Breast epithelium (tissue), 4 donors: ENCODE measurements at regions not wholly inside any gene's neighbourhood (a gene's known extent, or its start where the extent isn't known, plus 50 kb on each side); places are given as distances from the start of the nearest gene placed in this dataset.

ENCODE experiments used
- DNase-seq, 2 donors: peaks; one replicate each; pipeline ENCODE4 v3.0.0-alpha.2; 2019; ENCODE audit warnings: low spot score in 2 of 2
- H3K27ac ChIP-seq, 2 donors: fragments of 200-600 bp; sonication (generic) in 1 of 2; one replicate each; pipeline ENCODE4 v1.5.1; 2016 to 2019; ENCODE audit warnings: mild to moderate bottlenecking in 1 of 2
- H3K27me3 ChIP-seq, 2 donors: fragments of 200-600 bp; sonication (generic) in 1 of 2; one replicate each; pipeline versions ENCODE4 v1.5.1 to v1.6.0; 2017 to 2019; ENCODE audit warnings: control low read depth in 1 of 2, mild to moderate bottlenecking in 1 of 2
- H3K36me3 ChIP-seq: fragments of 200-600 bp; one replicate; pipeline ENCODE4 v1.5.1; 2019
- H3K4me1 ChIP-seq, 2 donors: fragments of 200-600 bp; sonication (generic); one replicate each; pipeline ENCODE4 v1.5.1; 2016 to 2019; ENCODE audit warnings: control low read depth in 1 of 2
- H3K4me3 ChIP-seq, 3 donors: fragments of 200-600 bp; sonication (generic); 1 replicate in 2 of 3; 2 replicates in 1 of 3; pipeline ENCODE4 v1.5.1; 2016 to 2019; ENCODE audit warnings: mild to moderate bottlenecking in 3 of 3, moderate library complexity in 2 of 3
- H3K9me3 ChIP-seq, 2 donors: fragments of 200-600 bp; sonication (generic) in 1 of 2; one replicate each; pipeline ENCODE4 v1.5.1; 2016 to 2019; ENCODE audit warnings: control low read depth in 1 of 2
- CTCF ChIP-seq, 3 donors: fragments of 450-650 bp; IDR thresholded peaks; one replicate each; pipeline ENCODE4 v1.5.1; 2016 to 2017; ENCODE audit warnings: antibody characterized with exemption in 3 of 3, mild to moderate bottlenecking in 3 of 3, moderate library complexity in 3 of 3
- POLR2A ChIP-seq: fragments of 450-650 bp; IDR thresholded peaks from one replicate; pipeline ENCODE4 v1.6.1; 2016; ENCODE audit warnings: antibody characterized with exemption, mild to moderate bottlenecking, moderate library complexity
- POLR2AphosphoS5 ChIP-seq, 3 donors: sonication (generic); formaldehyde crosslinking; IDR thresholded peaks; one replicate each; pipeline ENCODE4 v1.6.1; 2017; ENCODE audit warnings: antibody characterized with exemption in 3 of 3
- intact Hi-C: fragments of 100-400 bp; cut with DNase I; formaldehyde crosslinking; loops from one replicate; pipeline ENCODE4 v1.15.1; 2023; ENCODE audit warnings: low total_unique reads

- TF ChIP-seq CTCF (IDR thresholded peaks at IDR 0.05) = no peak
- no peak for TF ChIP-seq POLR2A
- TF ChIP-seq POLR2AphosphoS5 (IDR thresholded peaks at IDR 0.05) = no peak
- Histone ChIP-seq H3K27me3 (no peaks in the 10 kb centered on the region), H3K27ac (no peak overlapping the region), H3K4me1 (no peaks in the 10 kb centered on the region), H3K4me3 (no peak overlapping the region), H3K9me3 (peaks cover 7 to 11% of the 10 kb centered on the region in 2 donors), H3K36me3 (no peaks in the 10 kb centered on the region)
- DNase-seq = no peak
- intact Hi-C loops = no loop called here
These were observed 655.0 kb downstream of the GRXCR1 start for GRCh38 chr4:43547561-43547960.

- H3K36me3 ChIP-seq = no peaks in the 10 kb centered on the region
- DNase-seq = no peak
- TF ChIP-seq POLR2A = no peak
- no peaks in the 10 kb centered on the region for H3K27me3 ChIP-seq
- no peak overlapping the region for H3K4me3 ChIP-seq
- no peak overlapping the region for H3K27ac ChIP-seq
- peaks cover 11% of the 10 kb centered on the region in 2 donors for H3K9me3 ChIP-seq
- no peaks in the 10 kb centered on the region for H3K4me1 ChIP-seq
- intact Hi-C loops = no loop called here
These were observed 658.6 kb downstream of the GRXCR1 start for GRCh38 chr4:43550981-43551627.

DNA sequence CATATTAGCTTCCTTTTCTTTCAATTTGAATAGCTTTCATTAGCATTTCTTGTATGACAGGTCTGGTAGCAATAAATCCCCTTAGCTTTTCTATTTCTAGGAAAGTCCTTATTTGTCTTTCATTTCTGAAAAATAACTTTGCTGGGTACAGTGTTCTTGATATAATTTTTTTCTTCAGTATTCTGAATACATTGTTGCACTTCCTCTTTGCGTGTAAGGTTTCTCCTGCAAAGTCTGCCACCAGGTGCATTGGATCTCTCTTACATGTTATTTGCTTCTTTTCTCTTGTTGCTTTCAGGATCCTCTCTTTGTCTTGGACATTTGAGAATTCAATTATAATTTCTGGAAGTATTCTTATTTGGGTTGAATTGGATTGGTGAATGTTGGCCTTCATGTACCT, 663.7 kb downstream of the GRXCR1 start:
- no peak overlapping the region for H3K4me3 ChIP-seq
- H3K27me3 ChIP-seq = no peaks in the 10 kb centered on the region
- no peak overlapping the region for H3K27ac ChIP-seq
- H3K36me3 ChIP-seq = peaks cover 3% of the 10 kb centered on the region
- no peak for DNase-seq
- H3K4me1 ChIP-seq = no peaks in the 10 kb centered on the region
- intact Hi-C loops = no loop called here
- peaks cover 6 to 7% of the 10 kb centered on the region in 2 donors for H3K9me3 ChIP-seq
- TF ChIP-seq CTCF (IDR thresholded peaks at IDR 0.05) (no peak), POLR2A (no peak), POLR2AphosphoS5 (IDR thresholded peaks at IDR 0.05) (no peak)

DNA sequence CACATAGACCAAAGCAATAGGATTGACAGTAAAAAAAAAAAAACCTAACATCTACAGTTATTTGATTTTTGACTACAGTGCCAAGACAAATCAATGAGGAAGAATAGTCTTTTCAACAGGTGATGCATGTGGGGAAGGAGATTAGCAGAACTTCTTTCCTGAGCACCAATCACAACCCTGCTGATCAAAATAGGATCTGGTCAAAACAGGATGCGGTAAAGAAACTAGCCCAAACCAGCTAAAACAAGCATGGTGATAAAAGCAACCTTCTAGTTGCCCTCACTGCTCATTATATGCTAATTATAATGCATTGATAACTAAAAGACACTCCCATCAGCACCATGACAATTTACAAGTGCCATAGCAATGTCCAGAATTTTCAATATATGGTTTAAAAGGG, 667.5 kb downstream of the GRXCR1 start:
- no peak for DNase-seq
- TF ChIP-seq POLR2A (no peak), CTCF (IDR thresholded peaks at IDR 0.05) (no peak), POLR2AphosphoS5 (IDR thresholded peaks at IDR 0.05) (no peak)
- H3K4me3 ChIP-seq = no peak overlapping the region
- no peaks in the 10 kb centered on the region for H3K4me1 ChIP-seq
- H3K27ac ChIP-seq = no peak overlapping the region
- no peaks in the 10 kb centered on the region for H3K27me3 ChIP-seq
- H3K36me3 ChIP-seq = peaks cover 3% of the 10 kb centered on the region
- H3K9me3 ChIP-seq = no peaks in the 10 kb centered on the region
- intact Hi-C loops = no loop called here

DNA sequence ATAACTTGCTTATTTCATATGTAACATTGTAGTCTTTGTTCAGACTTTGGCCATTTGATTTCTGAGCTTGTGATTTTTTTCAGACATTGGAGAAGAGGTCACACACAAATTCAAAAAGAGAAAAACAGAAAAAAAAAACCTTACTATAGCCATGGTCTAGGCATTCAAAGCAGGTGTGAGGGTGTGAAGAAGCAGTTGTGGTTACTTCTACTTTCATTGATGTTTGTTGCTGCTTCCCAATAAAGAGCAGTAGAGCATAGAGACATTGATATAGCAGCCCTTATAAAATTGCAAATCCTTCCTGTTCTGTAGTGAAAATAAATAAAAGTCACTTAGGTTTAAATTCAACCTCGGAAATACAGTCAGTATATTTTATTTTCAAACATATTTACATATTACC, 671.6 kb downstream of the GRXCR1 start:
- no peaks in the 10 kb centered on the region for H3K27me3 ChIP-seq
- no peak for DNase-seq
- intact Hi-C loops = no loop called here
- peaks cover 3% of the 10 kb centered on the region for H3K36me3 ChIP-seq
- no peak for TF ChIP-seq POLR2A
- TF ChIP-seq CTCF (IDR thresholded peaks at IDR 0.05) = no peak
- no peak for TF ChIP-seq POLR2AphosphoS5 (IDR thresholded peaks at IDR 0.05)
- no peak overlapping the region for H3K4me3 ChIP-seq
- H3K9me3 ChIP-seq = no peaks in the 10 kb centered on the region
- H3K27ac ChIP-seq = no peak overlapping the region
- H3K4me1 ChIP-seq = no peaks in the 10 kb centered on the region

- no peaks in the 10 kb centered on the region for H3K9me3 ChIP-seq
- no peaks in the 10 kb centered on the region for H3K27me3 ChIP-seq
- intact Hi-C loops = no loop called here
- H3K4me1 ChIP-seq = no peaks in the 10 kb centered on the region
- no peak overlapping the region for H3K4me3 ChIP-seq
- peaks cover 3% of the 10 kb centered on the region for H3K36me3 ChIP-seq
- TF ChIP-seq POLR2AphosphoS5 (IDR thresholded peaks at IDR 0.05) (no peak), POLR2A (no peak), CTCF (IDR thresholded peaks at IDR 0.05) (no peak)
- H3K27ac ChIP-seq = no peak overlapping the region
- DNase-seq = no peak
These were observed 672.1 kb downstream of the GRXCR1 start for GRCh38 chr4:43564591-43564990.
